Lower leg skin (tissue), 4 donors: ENCODE measurements at regions not wholly inside any gene's neighbourhood (a gene's known extent, or its start where the extent isn't known, plus 50 kb on each side); places are given as distances from the start of the nearest gene placed in this dataset.

Source experiments
- DNase-seq, 2 donors: peaks; one replicate each; pipeline ENCODE4 v3.0.0-alpha.2; 2019; ENCODE audit warnings: low spot score in 2 of 2
- H3K4me3 ChIP-seq: fragments of 200-600 bp; sonication (generic); 2 replicates; pipeline ENCODE4 v1.5.1; 2017; ENCODE audit warnings: mild to moderate bottlenecking, low read depth; ENCODE audit not compliant: poor library complexity, severe bottlenecking
- CTCF ChIP-seq, 3 donors: fragments of 450-650 bp; IDR thresholded peaks; one replicate each; pipeline ENCODE4 v1.5.1; 2016; ENCODE audit warnings: antibody characterized with exemption in 3 of 3, mild to moderate bottlenecking in 3 of 3, moderate library complexity in 2 of 3
- POLR2A ChIP-seq, 2 donors: fragments of 450-650 bp; IDR thresholded peaks; one replicate each; pipeline ENCODE4 v1.6.1; 2016 to 2017; ENCODE audit warnings: antibody characterized with exemption in 2 of 2, mild to moderate bottlenecking in 1 of 2, moderate library complexity in 1 of 2
- WGBS, 2 donors: methylation state at CpG; one replicate each; pipeline ENCODE4 v1.1.5; 2018; 5-methylcytosine and 5-hydroxymethylcytosine counted together
- intact Hi-C: fragments of 100-400 bp; cut with DNase I; formaldehyde crosslinking; loops from one replicate; pipeline ENCODE4 v1.15.0; 2023; ENCODE audit warnings: low total_unique reads

DNA sequence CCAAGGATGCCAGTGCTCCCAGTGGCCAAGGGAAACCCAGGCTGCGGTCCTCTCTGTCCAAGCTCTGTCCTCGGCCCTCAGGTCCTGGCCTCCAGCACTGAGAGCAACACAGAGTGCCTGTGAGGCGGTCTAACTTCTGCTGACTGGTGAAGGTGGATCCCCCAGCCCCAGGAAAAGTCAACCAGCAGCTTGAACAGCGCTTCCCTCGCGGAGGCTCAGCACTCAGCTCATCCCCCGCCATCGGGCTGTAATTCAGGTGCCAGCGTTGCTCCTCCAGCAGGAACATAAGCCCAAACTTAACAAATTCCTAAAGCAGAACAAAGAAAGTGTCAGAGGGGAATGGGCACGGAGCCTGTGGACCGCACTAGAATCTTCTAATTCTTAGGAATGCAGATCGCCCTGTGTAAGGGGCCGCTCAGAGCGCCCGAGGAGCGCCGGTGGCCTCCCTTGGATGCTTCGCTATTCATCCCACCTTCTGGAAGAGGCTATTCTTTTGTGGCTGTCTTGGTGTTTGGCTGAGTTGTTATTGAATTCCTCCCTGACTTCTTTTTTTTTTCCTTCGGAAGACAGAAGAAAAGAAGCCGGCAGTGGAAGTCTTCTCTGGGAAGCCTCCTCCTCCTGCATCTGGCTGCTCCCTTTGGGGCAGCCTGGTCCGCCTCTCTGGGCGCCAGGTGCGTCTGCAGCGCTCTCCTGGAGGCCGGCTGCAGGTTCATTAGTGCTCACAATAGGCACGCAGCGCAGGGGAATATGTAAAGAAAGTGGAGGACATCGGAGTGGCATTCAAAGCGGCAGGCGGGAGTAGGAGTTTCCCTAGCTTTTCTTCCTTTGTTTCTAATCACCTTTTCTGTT, 905.6 kb downstream of the TSN start:
- H3K4me3 ChIP-seq, result no peak overlapping the region
- DNase-seq, result no peak
- intact Hi-C loops, result no loop called here
- no peak for TF ChIP-seq POLR2A (IDR thresholded peaks at IDR 0.05)
- no peak for TF ChIP-seq CTCF (IDR thresholded peaks at IDR 0.05)
- 17 to 18% methylated on average over 29 to 30 of the region's 30 CpGs for WGBS, 2 donors

- DNase-seq, result no peak
- H3K4me3 ChIP-seq, result no peak overlapping the region
- no peak for TF ChIP-seq CTCF (IDR thresholded peaks at IDR 0.05)
- no peak for TF ChIP-seq POLR2A (IDR thresholded peaks at IDR 0.05)
- WGBS, 2 donors, result 62 to 77% methylated on average over 4 of the region's 4 CpGs
- intact Hi-C loops, result no loop called here
These were observed 908.2 kb downstream of the TSN start for GRCh38 chr2:122663620-122664019.

DNA sequence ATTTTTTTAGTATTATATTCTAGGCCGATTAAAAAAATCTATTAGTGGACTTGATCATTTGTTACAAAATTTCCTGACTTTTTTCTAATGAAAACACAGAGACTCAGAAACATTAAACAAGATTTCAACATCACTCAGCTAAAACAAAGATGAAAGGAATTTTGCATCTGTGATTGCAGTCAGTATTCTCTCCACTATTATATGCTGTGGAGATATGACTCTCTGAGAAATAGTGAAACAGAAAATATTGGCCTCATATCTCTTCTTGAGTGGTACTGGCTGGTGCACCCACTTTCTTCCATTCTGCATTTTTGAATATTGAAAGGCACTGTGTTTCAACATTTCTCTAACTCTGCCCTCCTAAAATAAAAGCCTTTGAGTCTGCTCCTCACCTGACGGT, 914.2 kb downstream of the TSN start:
- no peak overlapping the region for H3K4me3 ChIP-seq
- intact Hi-C loops, result no loop called here
- 83 to 89% methylated on average over 2 of the region's 2 CpGs for WGBS, 2 donors
- no peak for DNase-seq
- TF ChIP-seq POLR2A (IDR thresholded peaks at IDR 0.05) (no peak), CTCF (IDR thresholded peaks at IDR 0.05) (no peak)

GRCh38 chr2:122670897-122671296, 915.4 kb downstream of the TSN start:
- intact Hi-C loops, result no loop called here
- H3K4me3 ChIP-seq, result no peak overlapping the region
- no peak for TF ChIP-seq CTCF (IDR thresholded peaks at IDR 0.05)
- TF ChIP-seq POLR2A (IDR thresholded peaks at IDR 0.05), result no peak
- no peak for DNase-seq

- intact Hi-C loops, result no loop called here
- DNase-seq, result no peak
- no peak overlapping the region for H3K4me3 ChIP-seq
- no peak for TF ChIP-seq CTCF (IDR thresholded peaks at IDR 0.05)
- TF ChIP-seq POLR2A (IDR thresholded peaks at IDR 0.05), result no peak
- WGBS, 2 donors, result 89 to 91% methylated on average over 4 of the region's 4 CpGs
These were observed 925.2 kb downstream of the TSN start for GRCh38 chr2:122680662-122681061.

- DNase-seq, result no peak
- H3K4me3 ChIP-seq, result no peak overlapping the region
- intact Hi-C loops, result no loop called here
- 31 to 67% methylated on average over 1 of the region's 1 CpG for WGBS, 2 donors
- no peak for TF ChIP-seq CTCF (IDR thresholded peaks at IDR 0.05)
- TF ChIP-seq POLR2A (IDR thresholded peaks at IDR 0.05), result no peak
These were observed 926.2 kb downstream of the TSN start for GRCh38 chr2:122681626-122682025.
